A673 (cell line): ENCODE measurements at regions not wholly inside any gene's neighbourhood (a gene's known extent, or its start where the extent isn't known, plus 50 kb on each side); places are given as distances from the start of the nearest gene placed in this dataset.

Source experiments
- EZH2 ChIP-seq: fragments of 200-600 bp; sonication (generic); IDR thresholded peaks from 2 replicates; pipeline ENCODE4 v1.6.1; 2017; ENCODE audit warnings: borderline replicate concordance, low read depth, mild to moderate bottlenecking, mixed read lengths, antibody characterized with exemption, low read length; ENCODE audit not compliant: poor library complexity, severe bottlenecking
- TF ChIP-seq, protein P1 (sequence below): fragments of 300-800, 200-600 bp; sonication (generic); conservative IDR thresholded peaks from 2 replicates; pipeline ENCODE4 v1.5.1; 2017; ENCODE audit warnings: low read depth, mild to moderate bottlenecking, antibody characterized with exemption, low read length, moderate library complexity, mixed read lengths

DNA sequence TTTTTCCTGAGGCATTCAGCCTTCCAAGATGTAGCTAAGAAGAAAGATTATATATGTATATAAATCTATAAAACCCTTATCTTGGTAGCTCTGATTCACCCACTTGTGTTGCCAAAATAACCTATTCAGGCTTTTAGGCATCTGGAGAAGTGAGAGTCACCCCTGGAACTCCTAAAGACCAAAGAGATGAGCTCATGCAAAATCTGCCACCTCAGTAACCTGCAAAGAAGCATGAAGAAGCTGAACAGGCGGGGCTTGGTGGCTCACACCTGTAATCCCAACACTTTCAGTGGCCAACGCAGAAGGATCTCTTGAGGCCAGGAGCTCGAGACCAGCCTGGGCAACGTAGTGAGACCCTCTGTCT, 393.7 kb downstream of the FOXO1 start:
- TF ChIP-seq, protein P1, sequence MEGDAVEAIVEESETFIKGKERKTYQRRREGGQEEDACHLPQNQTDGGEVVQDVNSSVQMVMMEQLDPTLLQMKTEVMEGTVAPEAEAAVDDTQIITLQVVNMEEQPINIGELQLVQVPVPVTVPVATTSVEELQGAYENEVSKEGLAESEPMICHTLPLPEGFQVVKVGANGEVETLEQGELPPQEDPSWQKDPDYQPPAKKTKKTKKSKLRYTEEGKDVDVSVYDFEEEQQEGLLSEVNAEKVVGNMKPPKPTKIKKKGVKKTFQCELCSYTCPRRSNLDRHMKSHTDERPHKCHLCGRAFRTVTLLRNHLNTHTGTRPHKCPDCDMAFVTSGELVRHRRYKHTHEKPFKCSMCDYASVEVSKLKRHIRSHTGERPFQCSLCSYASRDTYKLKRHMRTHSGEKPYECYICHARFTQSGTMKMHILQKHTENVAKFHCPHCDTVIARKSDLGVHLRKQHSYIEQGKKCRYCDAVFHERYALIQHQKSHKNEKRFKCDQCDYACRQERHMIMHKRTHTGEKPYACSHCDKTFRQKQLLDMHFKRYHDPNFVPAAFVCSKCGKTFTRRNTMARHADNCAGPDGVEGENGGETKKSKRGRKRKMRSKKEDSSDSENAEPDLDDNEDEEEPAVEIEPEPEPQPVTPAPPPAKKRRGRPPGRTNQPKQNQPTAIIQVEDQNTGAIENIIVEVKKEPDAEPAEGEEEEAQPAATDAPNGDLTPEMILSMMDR = no peak
- no peak for TF ChIP-seq EZH2
